Right lobe of liver (tissue), 4 donors: ENCODE measurements at regions not wholly inside any gene's neighbourhood (a gene's known extent, or its start where the extent isn't known, plus 50 kb on each side); places are given as distances from the start of the nearest gene placed in this dataset.

Experiments used
- CTCF ChIP-seq, 4 donors: fragments of 200-600 bp in 3 of 4; fragments of 450-650 bp in 1 of 4; IDR thresholded peaks; one replicate each; pipeline versions ENCODE4 v1.5.1 to v1.8.0; 2016 to 2022; ENCODE audit warnings: antibody characterized with exemption in 4 of 4, mild to moderate bottlenecking in 2 of 4
- POLR2A ChIP-seq: fragments of 450-650 bp; IDR thresholded peaks from one replicate; pipeline ENCODE4 v1.6.1; 2017; ENCODE audit warnings: antibody characterized with exemption, mild to moderate bottlenecking
- donor health status: DM: no; HTN: no; CAD: no.
- donor health status: DM: no; HTN: no; CAD: no.
- donor health status: DM: no; HTN: yes; CAD: no.

- TF ChIP-seq CTCF (IDR thresholded peaks at IDR 0.05): no peak
- no peak for TF ChIP-seq POLR2A
These were observed 78.2 kb upstream of the DHX15 start for GRCh38 chr4:24662542-24662941.
